NT2/D1 (cell line): ENCODE measurements at regions not wholly inside any gene's neighbourhood (a gene's known extent, or its start where the extent isn't known, plus 50 kb on each side); places are given as distances from the start of the nearest gene placed in this dataset.
A peak's percentile ranks its signal among the peaks of the same experiment; 100 is the strongest.

Experiments
- DNase-seq: peaks from one replicate; pipeline ENCODE4 v3.0.0-alpha.2; 2011; ENCODE audit warnings: low read depth, low spot score
- H3K27me3 ChIP-seq: 2 replicates; pipeline ENCODE4 v1.6.0; 2011; ENCODE audit warnings: mild to moderate bottlenecking; ENCODE audit not compliant: insufficient read length, insufficient read depth
- H3K36me3 ChIP-seq: 2 replicates; pipeline ENCODE4 v1.6.1; 2011; ENCODE audit warnings: mild to moderate bottlenecking, low read length, mixed read lengths; ENCODE audit not compliant: insufficient read depth, insufficient read length
- H3K4me1 ChIP-seq: 2 replicates; pipeline ENCODE4 v1.5.1; 2011; ENCODE audit not compliant: insufficient read depth, insufficient read length
- H3K4me3 ChIP-seq: 2 replicates; pipeline ENCODE4 v1.5.1; 2011; ENCODE audit warnings: low read depth; ENCODE audit not compliant: insufficient read length
- H3K9ac ChIP-seq: 2 replicates; pipeline ENCODE4 v1.6.0; 2011; ENCODE audit warnings: low read depth; ENCODE audit not compliant: insufficient read length
- H3K9me3 ChIP-seq: 2 replicates; pipeline ENCODE4 v1.5.1; 2011; ENCODE audit warnings: mild to moderate bottlenecking, low read length; ENCODE audit not compliant: insufficient read depth
- SUZ12 ChIP-seq: IDR thresholded peaks from 2 replicates; pipeline ENCODE4 v1.6.1; 2011; ENCODE audit not compliant: insufficient read length, insufficient read depth; ENCODE audit errors: extremely low read depth
- YY1 ChIP-seq: IDR thresholded peaks from 2 replicates; pipeline ENCODE4 v1.6.1; 2011; ENCODE audit not compliant: insufficient read length, insufficient read depth
- ZNF274 ChIP-seq: IDR thresholded peaks from 2 replicates; pipeline ENCODE4 v1.6.1; 2011; ENCODE audit warnings: mild to moderate bottlenecking, low read depth, low read length

- H3K9me3 ChIP-seq, result no peaks in the 10 kb centered on the region
- no peaks in the 10 kb centered on the region for H3K27me3 ChIP-seq
- no peak for TF ChIP-seq SUZ12
- no peak for TF ChIP-seq YY1
- TF ChIP-seq ZNF274, result no peak
- no peaks in the 10 kb centered on the region for H3K36me3 ChIP-seq
- H3K9ac ChIP-seq, result no peak overlapping the region
- H3K4me3 ChIP-seq, result no peak overlapping the region
- DNase-seq, result no peak
- no peaks in the 10 kb centered on the region for H3K4me1 ChIP-seq
These were observed 104.3 kb upstream of the PCDH17 start for GRCh38 chr13:57527114-57527735.

GRCh38 chr13:57531256-57531655 lies 100.3 kb upstream of the PCDH17 start:
- Histone ChIP-seq H3K9me3 (no peaks in the 10 kb centered on the region), H3K9ac (no peak overlapping the region)
- TF ChIP-seq SUZ12 (no peak), YY1 (no peak), ZNF274 (no peak)

DNA sequence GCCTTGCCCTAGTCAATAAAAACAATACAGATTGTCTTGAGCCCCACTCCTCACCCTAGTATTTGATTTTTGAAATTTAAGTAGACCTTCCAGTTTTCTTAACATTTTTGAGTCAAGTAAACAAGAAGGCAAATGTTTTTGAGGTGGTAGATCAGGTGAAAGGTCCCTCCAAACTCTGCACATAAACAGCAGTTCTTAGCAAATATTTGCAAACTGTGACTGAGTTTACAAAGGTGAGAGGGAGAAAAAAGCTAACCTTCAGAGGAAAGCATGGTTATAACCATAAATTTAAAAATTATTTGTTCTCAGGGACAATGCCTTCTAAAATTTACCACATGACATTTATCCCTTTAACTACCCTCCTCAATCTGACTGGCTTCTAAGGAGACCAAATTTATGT lies 84.6 kb upstream of the PCDH17 start:
- Histone ChIP-seq H3K9me3 (no peaks in the 10 kb centered on the region), H3K27me3 (no peaks in the 10 kb centered on the region), H3K36me3 (no peaks in the 10 kb centered on the region), H3K9ac (no peak overlapping the region), H3K4me1 (no peaks in the 10 kb centered on the region), H3K4me3 (no peak overlapping the region)
- DNase-seq, result no peak
- TF ChIP-seq YY1, result no peak

More at GRCh38 chr13:57531256-57531655, 100.3 kb upstream of the PCDH17 start:
- no peak overlapping the region for H3K4me3 ChIP-seq
- no peaks in the 10 kb centered on the region for H3K27me3 ChIP-seq
- H3K4me1 ChIP-seq, result no peaks in the 10 kb centered on the region
- H3K36me3 ChIP-seq, result no peaks in the 10 kb centered on the region
- no peak for DNase-seq

- no peak for DNase-seq
These were observed 79.1 kb upstream of the PCDH17 start for GRCh38 chr13:57552437-57552836.

GRCh38 chr13:57553932-57554331 lies 77.6 kb upstream of the PCDH17 start:
- no peak overlapping the region for H3K9ac ChIP-seq
- no peaks in the 10 kb centered on the region for H3K4me1 ChIP-seq
- no peak for DNase-seq
- H3K4me3 ChIP-seq, result no peak overlapping the region
- no peaks in the 10 kb centered on the region for H3K9me3 ChIP-seq
- TF ChIP-seq SUZ12 (no peak), ZNF274 (no peak), YY1 (no peak)
- H3K27me3 ChIP-seq, result no peaks in the 10 kb centered on the region
- H3K36me3 ChIP-seq, result no peaks in the 10 kb centered on the region

More at GRCh38 chr13:57552437-57552836, 79.1 kb upstream of the PCDH17 start:
- H3K4me1 ChIP-seq, result no peaks in the 10 kb centered on the region
- no peak overlapping the region for H3K9ac ChIP-seq
- H3K4me3 ChIP-seq, result no peak overlapping the region
- TF ChIP-seq ZNF274, result no peak
- TF ChIP-seq SUZ12, result no peak
- TF ChIP-seq YY1, result no peak
- H3K36me3 ChIP-seq, result no peaks in the 10 kb centered on the region
- H3K9me3 ChIP-seq, result no peaks in the 10 kb centered on the region
- H3K27me3 ChIP-seq, result no peaks in the 10 kb centered on the region

DNA sequence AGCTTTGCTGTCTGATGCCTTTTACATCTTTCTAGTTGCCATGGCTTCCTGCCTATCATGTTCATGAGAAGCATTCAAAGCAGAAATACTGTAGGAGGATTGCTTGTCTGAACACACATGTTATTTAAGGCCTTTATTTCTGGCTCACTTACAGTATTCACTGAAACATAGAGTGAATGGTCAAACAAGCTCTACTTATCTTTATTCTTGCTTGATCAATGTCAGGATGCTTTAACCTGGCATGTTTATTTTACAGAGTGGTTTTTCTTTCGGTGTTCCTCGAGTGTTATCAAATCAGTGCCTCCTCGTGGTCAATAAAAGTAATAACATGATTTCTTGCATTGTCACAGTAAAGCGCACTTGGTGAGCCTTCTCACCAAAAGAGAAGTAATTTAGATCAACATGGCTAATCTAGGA lies 73.5 kb upstream of the PCDH17 start:
- Histone ChIP-seq H3K4me1 (no peaks in the 10 kb centered on the region), H3K9me3 (no peaks in the 10 kb centered on the region), H3K27me3 (no peaks in the 10 kb centered on the region), H3K36me3 (no peaks in the 10 kb centered on the region), H3K4me3 (no peak overlapping the region), H3K9ac (no peak overlapping the region)
- TF ChIP-seq SUZ12 (no peak), ZNF274 (no peak), YY1 (no peak)
- peak; percentile 3 for DNase-seq

DNA sequence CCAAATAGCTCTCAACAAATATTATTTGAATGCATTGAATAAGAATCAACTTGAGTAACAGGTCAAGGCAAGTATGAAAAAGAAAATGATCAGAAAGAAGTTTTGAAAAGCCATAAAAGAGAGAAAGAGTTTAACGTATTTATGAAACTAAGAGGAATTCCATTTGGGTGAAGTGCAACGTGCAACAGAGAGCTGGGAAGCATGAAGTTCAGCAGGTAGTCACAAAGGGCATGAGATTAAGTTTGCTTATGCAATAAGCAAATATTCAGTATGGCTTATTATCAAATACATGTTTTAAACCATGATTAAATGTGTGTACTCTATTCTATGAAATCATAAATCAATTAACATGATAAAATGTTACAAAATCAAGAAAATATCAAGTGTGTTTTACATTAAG lies 62.7 kb upstream of the PCDH17 start:
- Histone ChIP-seq H3K4me1 (no peaks in the 10 kb centered on the region), H3K4me3 (no peak overlapping the region), H3K9ac (no peak overlapping the region), H3K36me3 (no peaks in the 10 kb centered on the region), H3K9me3 (no peaks in the 10 kb centered on the region), H3K27me3 (no peaks in the 10 kb centered on the region)
- TF ChIP-seq ZNF274, result no peak
- no peak for TF ChIP-seq SUZ12
- no peak for TF ChIP-seq YY1
- no peak for DNase-seq

- TF ChIP-seq SUZ12, result no peak
- no peak for TF ChIP-seq ZNF274
- TF ChIP-seq YY1, result no peak
- no peak overlapping the region for H3K4me3 ChIP-seq
- no peaks in the 10 kb centered on the region for H3K4me1 ChIP-seq
- no peaks in the 10 kb centered on the region for H3K27me3 ChIP-seq
- no peak overlapping the region for H3K9ac ChIP-seq
- no peak for DNase-seq
- no peaks in the 10 kb centered on the region for H3K9me3 ChIP-seq
- no peaks in the 10 kb centered on the region for H3K36me3 ChIP-seq
These were observed 61.6 kb upstream of the PCDH17 start for GRCh38 chr13:57569986-57570385.
